ENCODE measurements at regions not wholly inside any gene's neighbourhood (a gene's known extent, or its start where the extent isn't known, plus 50 kb on each side); places are given as distances from the start of the nearest gene placed in this dataset.

GRCh38 chr20:50386641-50386960 is 123.6 kb upstream of the PTPN1 start:
- H3K4me3 Mint-ChIP-seq: no peak overlapping the region
- H3K9me3 Mint-ChIP-seq: no peaks in the 10 kb centered on the region
- peaks cover 9% of the 10 kb centered on the region for H3K4me1 Mint-ChIP-seq
- H3K27me3 Mint-ChIP-seq (ENCODE audit: low read depth): no peaks in the 10 kb centered on the region
- H3K27ac Mint-ChIP-seq (ENCODE audit: unreplicated experiment): no peak overlapping the region
- no peak for TF ChIP-seq CTCF (conservative IDR thresholded peaks at IDR 0.05)
- DNase-seq (ENCODE audit: low read depth, low spot score): no peak
- no peaks in the 10 kb centered on the region for H3K36me3 Mint-ChIP-seq (ENCODE audit: low read depth)

GRCh38 chr20:50387218-50387995 is 122.8 kb upstream of the PTPN1 start:
- no peak for TF ChIP-seq CTCF (conservative IDR thresholded peaks at IDR 0.05)
- no peak for DNase-seq (ENCODE audit: low read depth, low spot score)
- H3K36me3 Mint-ChIP-seq (ENCODE audit: low read depth): no peaks in the 10 kb centered on the region
- H3K9me3 Mint-ChIP-seq: no peaks in the 10 kb centered on the region
- H3K4me1 Mint-ChIP-seq: peaks cover 9% of the 10 kb centered on the region
- no peaks in the 10 kb centered on the region for H3K27me3 Mint-ChIP-seq (ENCODE audit: low read depth)
- H3K4me3 Mint-ChIP-seq: no peak overlapping the region
- H3K27ac Mint-ChIP-seq (ENCODE audit: unreplicated experiment): no peak overlapping the region

GRCh38 chr20:50387996-50388332 is 122.2 kb upstream of the PTPN1 start:
- no peak for TF ChIP-seq CTCF (conservative IDR thresholded peaks at IDR 0.05)
- Mint-ChIP-seq H3K36me3 (ENCODE audit: low read depth) (no peaks in the 10 kb centered on the region), H3K4me3 (no peak overlapping the region), H3K27me3 (ENCODE audit: low read depth) (no peaks in the 10 kb centered on the region), H3K9me3 (no peaks in the 10 kb centered on the region), H3K4me1 (peaks cover 9% of the 10 kb centered on the region), H3K27ac (ENCODE audit: unreplicated experiment) (no peak overlapping the region)
- DNase-seq (ENCODE audit: low read depth, low spot score): no peak

GRCh38 chr20:50388733-50389437 is 121.3 kb upstream of the PTPN1 start:
- TF ChIP-seq CTCF (conservative IDR thresholded peaks at IDR 0.05): no peak
- no peak overlapping the region for H3K4me3 Mint-ChIP-seq
- H3K36me3 Mint-ChIP-seq (ENCODE audit: low read depth): no peaks in the 10 kb centered on the region
- no peaks in the 10 kb centered on the region for H3K9me3 Mint-ChIP-seq
- no peaks in the 10 kb centered on the region for H3K27me3 Mint-ChIP-seq (ENCODE audit: low read depth)
- H3K27ac Mint-ChIP-seq (ENCODE audit: unreplicated experiment): no peak overlapping the region
- DNase-seq (ENCODE audit: low read depth, low spot score): no peak
- peaks cover 9% of the 10 kb centered on the region for H3K4me1 Mint-ChIP-seq

DNA sequence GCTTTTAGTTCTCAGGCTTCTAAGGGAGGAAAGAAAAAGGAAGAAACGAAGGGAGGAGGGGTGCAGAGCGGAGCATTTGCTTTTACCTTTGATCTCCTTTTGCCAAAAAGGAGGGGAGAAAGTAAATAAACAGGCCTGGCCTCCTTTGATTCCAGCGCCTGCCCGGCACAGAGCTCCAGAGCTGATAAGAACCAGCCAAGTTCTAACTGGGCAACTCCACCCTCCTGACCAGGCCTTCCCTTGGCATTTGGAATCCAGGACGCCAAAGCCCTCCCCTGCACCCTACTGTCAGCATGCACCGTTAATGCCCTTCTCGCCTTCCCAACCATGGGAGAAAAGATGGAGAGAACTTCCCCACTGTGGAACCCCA is 120.8 kb upstream of the PTPN1 start:
- no peaks in the 10 kb centered on the region for H3K9me3 Mint-ChIP-seq
- no peak for DNase-seq (ENCODE audit: low read depth, low spot score)
- H3K27ac Mint-ChIP-seq (ENCODE audit: unreplicated experiment): no peak overlapping the region
- no peaks in the 10 kb centered on the region for H3K27me3 Mint-ChIP-seq (ENCODE audit: low read depth)
- H3K4me3 Mint-ChIP-seq: no peak overlapping the region
- H3K4me1 Mint-ChIP-seq: peaks cover 9% of the 10 kb centered on the region
- no peak for TF ChIP-seq CTCF (conservative IDR thresholded peaks at IDR 0.05)
- no peaks in the 10 kb centered on the region for H3K36me3 Mint-ChIP-seq (ENCODE audit: low read depth)

All from neural crest cell (in vitro differentiated cells).